Stimulated activated CD8-positive, alpha-beta memory T cell treated with anti-CD3 and anti-CD28 coated beads, Interleukin-2, amount 100 ng/mL, for 1 hour (primary cell): ENCODE measurements at regions not wholly inside any gene's neighbourhood (a gene's known extent, or its start where the extent isn't known, plus 50 kb on each side); places are given as distances from the start of the nearest gene placed in this dataset.

Source experiments
- DNase-seq, 2 donors: peaks; one replicate each; pipeline ENCODE4 v3.0.0-alpha.2; 2020; ENCODE audit warnings: low read depth in 2 of 2

DNA sequence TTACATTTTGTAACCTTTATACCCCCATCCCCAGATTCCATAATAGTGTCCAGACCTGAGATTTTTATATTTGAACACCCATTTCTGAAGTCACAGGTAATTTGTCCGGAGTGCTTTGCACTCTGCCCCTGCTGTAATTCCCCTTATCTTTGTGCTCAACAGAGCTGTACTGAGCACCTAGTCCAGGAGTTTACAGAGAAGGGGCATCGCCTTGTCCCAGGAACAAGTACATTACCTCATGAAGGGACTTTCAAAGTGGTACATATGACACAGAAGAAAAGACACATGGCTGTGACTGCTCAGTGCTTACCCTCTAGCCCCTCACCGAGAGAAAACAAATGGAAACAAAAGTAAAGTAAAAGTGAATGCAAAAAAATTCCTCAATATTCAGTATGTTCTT, 373.5 kb downstream of the SOX11 start:
- DNase-seq, result no peak

DNA sequence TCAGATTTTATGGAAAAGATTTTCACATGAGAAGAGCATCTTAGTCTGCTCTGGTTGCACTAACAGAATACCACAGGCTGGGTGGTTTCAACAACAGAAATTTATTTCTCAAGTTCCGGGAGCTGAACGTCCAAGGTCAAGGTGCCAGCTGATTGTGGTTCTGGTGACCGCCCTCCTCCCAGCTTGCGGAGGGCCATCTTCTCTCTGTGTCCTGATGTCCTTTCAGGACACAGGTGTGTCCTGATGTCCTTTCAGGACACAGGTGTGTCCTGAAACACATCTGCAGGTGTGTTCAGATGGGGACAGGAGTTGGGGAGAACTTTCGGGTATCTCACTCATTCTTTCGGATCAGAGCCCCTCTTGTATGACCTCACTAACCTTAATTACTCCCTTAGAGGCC, 374.9 kb downstream of the SOX11 start:
- no peak for DNase-seq

DNA sequence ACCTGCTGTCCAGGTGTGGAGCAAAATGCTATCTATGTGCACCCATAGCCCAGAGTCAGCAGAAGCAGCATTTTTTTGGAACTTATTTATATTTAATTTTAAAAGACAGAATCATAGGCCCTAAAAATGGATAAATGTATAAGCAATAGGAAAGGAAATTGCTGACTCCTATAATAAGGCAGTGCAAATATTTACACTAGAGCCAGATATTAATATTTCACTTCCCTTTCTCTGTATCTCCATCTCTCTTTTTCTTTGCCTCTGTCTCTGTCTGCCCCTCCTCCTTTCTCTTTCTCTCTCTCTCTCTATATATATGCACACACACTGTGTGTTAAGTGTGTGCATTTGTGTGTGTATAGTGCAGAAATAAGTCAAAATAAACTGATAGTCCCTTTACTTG, 375.6 kb downstream of the SOX11 start:
- no peak for DNase-seq

DNA sequence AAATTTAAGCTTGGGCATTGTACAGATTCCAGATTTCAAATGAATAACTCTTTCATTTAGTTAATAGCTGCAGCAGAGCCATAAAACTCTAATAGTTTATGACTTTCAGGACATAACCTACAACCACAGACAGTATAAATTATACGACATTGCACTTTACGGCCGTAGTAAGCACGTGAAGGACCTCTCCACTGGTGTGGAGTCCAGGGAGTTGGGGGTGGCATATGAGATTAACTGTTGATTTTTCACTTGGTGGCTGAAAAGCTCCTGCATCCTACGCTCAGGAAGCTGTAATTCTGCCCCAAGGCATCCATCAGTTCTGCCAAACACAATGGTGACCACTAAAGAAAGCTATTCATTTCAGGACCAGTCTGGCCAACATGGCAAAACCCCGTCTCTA, 376.2 kb downstream of the SOX11 start:
- no peak for DNase-seq

DNA sequence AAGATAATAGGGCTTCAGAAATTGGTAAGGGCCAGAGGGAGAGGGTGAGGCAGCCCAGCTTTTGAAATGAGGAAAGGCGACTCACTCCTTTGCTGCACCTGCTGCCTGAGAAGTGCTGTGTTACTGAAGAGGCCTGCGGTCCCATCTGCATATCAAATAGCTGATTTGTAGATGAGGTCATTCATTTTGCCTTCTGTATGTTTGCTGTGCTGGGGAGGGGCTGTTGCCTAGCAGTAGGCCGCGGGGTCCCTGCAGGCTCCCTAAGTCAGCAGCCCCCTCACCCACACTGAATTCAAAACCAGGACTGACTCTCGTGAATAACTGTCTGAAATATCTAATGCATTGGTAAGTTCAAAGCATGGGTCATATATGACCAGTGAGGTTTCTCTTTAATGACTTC, 377.2 kb downstream of the SOX11 start:
- no peak for DNase-seq

DNA sequence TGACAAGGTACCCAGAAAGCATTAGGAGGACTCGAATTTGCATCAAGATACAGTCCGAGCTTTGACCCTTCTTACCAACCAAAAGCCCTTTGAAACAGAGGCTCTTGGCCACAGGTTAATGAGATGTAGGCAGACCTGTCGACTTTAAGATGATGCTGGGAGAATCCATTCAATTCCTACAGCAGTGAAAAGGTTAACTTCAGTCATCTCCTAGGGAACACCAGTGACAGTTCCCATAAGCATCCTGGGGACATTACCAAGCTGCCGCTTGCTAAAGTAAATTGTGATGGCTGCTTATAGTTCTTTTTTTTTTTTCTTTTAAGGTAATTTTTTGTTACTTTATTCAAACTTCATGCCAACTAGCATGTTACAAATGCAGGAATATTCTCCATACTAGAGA, 379.3 kb downstream of the SOX11 start:
- no peak for DNase-seq

DNA sequence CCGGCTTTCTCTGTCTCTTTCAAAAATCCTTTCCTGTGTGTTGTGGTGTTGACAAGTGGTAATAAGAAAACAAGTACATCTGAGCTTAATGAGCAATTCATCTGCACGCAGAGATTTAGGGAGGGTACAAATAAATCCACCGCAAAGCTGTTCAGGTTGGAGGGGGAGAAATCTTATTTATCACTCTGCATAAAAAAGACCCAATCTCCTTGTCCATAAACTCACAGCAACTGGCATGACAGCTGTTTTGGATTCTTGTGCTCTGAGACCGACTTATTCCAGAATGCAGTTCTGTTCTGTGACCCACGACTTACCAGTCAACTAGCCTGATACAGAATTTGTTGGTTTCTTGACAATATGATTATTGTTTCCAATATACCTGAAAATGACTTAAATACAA, 380.1 kb downstream of the SOX11 start:
- no peak for DNase-seq

DNA sequence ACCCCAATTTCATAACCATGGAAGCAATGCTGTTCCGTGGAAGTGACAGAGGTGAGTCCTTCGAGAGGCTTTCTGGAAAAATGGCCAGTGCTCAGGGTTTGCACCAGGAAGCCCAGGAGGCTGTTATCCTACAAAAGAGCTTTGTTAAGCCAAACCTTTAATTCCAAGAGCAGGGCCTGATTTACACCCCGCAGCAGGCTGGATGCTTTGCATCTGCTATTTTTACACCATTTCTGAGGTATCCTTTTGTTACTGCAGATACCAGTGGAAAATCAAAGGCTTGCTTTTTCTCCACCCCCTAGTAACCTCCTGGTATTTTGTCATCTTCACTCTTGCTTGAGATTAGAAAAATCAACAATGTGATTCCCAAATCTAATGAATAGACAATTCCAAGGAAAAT, 380.6 kb downstream of the SOX11 start:
- no peak for DNase-seq

DNA sequence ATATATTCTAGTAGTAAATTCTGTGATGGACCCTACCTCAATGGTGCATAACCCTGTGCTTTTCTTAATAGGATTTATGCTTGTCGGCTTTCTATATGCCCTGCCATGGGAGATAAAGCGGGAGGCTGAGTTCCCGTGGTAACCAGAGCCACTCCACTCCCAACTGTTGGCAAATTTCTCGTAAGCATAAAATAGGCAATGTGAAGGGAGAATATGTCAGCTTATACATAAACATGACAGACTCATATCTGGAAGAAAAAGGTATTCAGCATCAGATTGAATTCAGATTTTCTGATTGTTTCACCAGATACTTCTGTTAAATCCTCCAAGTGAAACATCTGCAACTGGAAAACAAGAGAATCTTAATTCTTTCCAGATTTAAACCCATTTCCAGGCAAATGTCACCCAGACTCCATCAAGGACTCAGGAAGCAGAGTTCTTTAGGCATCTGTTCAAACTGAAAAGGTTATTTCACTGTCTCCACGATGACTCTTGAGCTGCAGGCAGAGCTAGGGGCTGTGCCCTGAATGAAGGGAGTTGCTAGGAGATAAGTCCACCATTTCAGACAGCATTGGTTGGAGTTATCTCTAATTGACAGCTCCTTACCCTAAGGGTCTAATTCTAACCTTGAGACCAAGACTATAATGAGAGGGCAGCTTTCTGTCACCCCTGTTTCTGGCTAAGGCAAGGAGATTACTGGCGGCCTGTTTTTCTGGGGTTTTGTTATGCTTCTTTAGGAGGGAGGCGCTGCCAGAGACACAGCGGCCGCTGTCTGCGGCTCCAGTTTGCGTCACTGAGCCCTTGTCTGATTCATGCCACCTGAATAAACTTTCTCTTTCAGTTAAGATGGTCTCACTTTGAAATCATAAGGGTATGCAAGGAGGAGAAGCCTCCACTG, 381.3 kb downstream of the SOX11 start:
- no peak for DNase-seq

DNA sequence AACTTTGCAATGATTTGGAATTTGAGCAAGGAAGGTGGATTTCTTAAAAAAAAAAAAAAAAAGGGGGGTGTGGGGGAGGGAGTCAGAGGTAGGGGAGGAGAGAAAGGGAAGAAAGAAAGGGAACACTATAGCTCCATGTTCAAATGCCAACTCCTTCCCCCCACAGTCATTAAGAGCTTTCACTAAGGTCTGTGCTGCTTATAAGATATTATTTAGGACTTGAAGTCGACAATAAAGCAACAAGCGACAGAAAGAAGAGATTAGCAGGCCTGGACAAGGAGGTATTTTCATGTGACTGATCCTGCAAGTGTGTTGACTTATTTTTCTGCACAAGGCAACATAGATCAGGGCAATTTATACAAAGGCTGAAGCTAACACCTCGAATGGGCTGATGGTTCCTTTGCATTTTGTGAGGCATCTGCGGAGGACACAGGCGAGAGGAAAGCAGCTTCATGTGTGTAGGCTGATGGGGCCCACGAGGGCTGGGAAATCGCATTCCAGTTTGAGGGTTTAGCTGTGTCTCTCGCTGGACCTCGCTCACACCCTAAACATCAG, 382.0 kb downstream of the SOX11 start:
- no peak for DNase-seq

DNA sequence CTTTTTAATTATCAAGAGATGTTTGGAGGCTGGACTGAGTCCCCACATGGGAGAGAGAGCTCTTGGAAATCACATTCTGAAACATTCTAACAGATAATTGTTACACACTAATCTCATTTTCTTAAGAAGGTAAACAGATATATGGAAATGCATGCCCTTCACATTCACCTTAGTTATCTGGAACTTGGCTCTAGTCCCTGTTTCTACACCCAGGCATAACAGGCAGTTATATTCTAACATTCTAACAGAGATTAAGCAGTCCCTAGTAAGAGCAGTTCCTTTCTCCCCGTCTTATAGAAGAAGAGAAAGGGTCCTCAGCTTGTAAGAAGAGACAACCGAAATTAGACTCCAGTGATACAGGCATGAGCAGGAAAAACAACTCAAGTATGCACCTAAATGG, 385.4 kb downstream of the SOX11 start:
- DNase-seq, result no peak

DNA sequence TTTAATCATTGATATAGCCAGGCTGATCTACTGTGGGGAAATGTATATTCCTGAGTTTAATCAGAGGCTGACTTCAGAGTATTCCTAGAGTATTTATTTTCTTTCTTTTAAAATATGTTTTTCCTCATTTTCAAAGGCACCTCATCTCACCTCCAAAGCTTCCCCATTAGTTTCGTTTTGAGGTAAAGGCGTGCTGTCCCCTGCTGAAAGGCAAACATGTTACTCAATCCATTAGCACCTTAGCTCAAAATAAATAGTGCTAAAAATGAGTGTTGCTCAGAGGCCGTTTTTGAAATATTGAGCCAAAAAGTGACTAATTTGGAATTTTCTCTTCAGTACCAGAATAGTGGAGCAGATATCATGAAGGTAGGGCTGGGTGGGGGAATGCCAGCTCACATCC, 386.2 kb downstream of the SOX11 start:
- no peak for DNase-seq

DNA sequence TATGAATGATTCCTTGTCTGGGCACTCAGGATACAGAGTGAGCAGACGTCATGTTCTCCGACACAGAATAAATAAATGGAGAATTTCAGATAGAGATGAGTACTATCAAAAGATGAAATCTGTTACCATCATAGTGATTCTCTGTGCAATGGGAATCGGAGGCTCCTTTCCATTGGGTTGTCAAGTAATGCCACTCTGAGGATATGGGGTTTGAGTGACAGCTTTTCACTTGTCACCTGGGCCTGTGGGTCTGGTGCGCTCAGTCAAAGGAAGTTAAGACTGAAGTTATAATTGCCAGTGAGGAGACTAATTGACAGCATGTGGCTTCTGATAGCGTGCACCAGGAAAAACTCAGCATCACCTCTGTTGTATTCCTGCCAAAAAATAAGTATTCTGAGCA, 387.2 kb downstream of the SOX11 start:
- DNase-seq, result no peak

DNA sequence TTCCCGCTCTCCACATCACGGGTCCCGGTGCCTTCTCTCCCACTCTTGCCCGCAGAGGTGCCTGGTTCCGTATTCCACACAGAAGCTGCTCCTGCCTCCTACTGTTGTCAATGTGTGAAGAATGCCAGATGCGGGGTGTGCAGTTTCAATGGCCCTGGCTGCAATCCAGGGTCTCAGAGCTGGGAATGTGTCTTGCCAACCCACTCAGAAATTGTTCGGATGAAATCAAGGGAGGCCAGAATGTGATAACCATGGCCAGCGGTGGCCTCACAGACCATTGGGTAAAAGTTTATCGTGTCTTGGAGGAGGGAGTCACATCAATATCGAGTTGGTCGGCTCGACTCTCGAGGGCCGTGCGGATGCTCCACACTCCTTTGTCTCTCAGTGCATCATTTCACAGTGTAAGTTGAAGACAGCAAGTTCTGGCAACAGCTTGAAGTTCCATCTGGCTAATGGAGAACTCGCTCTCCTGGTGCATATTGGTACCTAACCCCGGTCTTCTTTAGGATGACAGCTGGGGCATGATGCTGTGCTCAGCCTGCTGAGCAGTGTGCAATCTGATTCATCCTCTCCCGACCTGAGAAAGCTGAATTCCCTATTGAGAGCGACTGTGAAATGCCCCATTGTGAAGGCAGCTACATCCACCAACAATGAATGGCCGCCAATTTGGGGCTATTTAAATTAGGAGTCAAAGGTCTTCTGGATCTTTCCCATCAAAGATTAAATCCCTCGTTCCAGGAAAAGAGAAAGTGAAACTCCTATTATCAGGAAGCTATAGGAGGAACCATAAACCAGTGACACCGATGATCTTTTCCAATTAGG, 389.0 kb downstream of the SOX11 start:
- no peak for DNase-seq

DNA sequence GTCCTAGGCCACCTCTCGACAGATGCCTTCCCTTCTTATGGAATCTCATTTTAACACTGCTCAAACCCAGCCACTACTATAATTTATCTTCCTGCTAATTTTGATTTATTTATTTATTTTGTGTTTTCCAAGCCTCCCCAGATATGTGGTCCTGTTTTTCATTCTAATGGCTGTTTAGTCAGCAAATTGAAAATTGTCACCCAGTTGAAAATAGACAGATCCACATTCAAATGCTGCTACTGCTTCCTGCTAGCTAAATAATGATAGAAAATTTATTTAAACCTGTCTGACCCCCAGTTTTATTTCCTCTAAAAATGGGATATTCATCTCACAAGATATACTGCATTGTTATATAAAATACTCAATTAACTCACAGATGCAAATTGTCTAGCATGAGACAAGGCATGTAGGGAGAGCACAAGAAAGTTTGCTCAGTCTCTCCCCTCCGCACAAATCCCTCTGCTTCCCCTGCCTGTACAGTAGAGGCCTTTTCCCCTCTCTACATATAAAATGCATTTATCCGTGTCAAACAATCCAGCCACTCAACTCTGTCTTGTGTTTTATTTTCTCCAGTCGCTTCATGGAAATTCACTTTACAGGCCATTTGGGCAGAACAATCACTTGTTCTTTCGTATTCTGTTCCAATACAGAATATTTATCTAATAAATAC, 389.9 kb downstream of the SOX11 start:
- no peak for DNase-seq

DNA sequence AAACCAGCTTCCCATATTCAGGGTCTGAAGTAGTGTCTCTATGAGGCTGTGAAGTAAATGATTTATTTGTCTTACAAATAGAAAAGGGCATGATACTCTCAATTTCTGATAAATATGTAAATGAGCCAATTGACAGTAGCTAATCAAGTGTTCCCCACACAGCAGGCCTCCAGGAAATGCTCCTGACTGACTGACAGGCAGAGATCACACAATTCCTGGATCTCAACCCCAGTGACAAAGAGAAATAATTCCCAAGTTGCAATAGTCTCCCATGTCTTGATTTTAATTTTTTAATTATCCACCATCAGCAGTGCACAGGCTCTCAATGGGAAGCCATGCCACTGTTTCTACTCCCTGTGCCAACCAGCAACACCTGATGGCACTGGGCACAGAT, 390.4 kb downstream of the SOX11 start:
- DNase-seq, result no peak

DNA sequence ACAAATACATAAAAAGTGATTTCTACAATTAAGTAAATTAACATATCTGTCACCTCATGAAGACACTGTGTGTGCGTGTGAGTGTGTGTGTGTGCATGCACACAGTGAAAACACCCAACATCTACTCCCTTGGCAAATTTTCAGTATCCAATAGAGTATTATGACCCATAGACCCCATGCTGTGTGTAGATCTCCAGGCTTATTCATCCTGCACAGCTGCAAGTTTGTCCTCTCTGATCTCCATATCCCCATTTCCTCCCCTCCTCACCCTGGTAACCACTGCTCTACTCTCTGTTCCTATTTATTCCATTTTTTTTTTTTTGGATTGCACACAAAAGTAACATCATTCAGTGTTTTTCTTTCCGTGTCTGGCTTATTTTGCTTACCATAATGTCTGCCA, 391.0 kb downstream of the SOX11 start:
- DNase-seq, result no peak

DNA sequence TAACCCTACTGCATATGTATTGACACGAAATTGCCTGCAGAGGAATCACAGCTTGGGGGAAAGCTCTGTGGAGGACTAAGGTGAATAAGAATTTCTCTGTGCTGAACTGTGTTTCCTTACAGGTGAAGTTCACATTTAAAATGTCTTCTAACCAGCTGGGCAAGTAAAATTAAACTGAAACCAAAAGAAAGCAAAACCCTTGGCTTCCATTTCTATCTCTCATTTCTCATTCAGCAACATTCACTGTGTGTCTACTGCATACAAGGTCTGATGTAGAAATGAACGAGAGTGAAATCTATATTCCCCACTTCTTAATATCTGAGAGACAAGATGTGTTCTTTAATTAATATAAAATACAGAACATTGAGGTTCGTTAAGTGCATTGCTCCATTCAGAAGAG, 397.3 kb downstream of the SOX11 start:
- DNase-seq, result no peak

DNA sequence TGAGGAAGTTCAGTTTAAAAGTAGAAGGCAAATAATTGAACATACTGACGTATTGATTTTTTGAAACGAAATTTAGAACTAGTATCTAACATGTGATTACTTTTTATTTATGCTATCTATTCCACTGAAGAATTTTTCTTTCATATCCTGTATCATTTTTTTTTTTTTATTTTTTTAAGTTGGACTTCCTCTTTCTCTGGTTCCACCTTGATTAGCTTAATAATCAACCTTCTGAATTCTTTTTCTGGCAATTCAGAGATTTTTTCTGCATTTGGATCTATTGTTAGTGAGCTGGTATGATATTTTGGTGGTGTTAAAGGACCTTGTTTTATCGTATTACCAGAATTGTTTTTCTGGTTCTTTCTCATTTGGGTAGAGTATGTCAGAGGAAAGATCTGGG, 411.2 kb downstream of the SOX11 start:
- no peak for DNase-seq

DNA sequence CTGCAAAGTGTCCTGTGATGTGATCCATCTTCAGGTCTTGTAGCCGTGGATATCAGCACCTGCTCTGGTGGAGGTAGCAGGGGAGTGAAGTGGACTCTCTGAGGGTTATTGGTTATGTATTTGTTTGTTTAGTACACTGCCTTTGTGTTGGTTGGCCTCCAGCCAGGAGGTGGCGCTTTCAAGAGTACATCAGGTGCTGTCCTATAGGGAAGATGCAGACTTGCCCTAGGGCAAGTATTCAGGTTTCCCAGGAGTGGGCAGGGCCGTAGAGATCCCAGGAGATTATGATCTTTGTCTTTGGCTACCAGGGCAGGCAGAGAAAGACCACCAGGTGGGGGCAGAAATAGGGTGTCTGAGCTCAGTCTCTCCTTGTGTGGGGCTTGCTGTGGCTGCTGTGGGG, 411.8 kb downstream of the SOX11 start:
- no peak for DNase-seq

DNA sequence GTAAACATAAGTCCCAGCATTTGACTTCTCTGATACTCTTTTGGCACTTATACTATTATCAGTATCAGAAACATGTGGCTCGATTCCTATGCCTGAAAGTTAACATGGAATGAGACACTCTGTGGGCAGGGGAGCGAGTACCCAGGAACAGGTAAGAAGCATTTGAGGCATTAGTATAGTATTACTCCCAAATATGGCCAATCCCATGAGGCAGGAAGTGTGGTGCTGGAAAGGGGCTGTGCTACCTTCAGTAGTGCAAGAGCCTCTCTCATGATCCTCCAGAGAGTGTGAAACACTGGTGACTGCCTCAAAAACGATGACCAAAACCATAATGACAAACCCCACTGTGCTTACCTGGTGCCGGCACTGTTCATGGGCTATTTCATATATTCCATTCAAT, 415.1 kb downstream of the SOX11 start:
- no peak for DNase-seq

DNA sequence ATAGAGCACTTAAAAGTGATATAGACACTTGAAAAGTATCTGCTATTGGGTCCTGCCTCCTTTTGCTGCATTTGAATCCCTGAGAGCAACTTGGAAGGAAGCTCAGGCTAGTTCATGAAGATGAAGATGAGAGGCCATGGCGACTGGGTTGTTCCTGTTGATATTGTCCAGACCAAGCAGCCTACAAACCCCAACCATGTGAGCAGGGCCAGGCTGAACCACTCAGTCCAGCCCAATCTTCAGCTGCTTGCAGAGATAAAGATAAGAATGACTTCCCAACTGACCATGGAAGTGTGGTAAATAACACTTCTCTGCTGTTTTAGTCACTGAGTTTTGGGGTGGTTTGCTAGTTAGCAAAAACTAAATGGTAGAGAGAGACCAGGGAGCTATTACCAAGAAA, 417.6 kb downstream of the SOX11 start:
- no peak for DNase-seq
